H1 (cell line): ENCODE measurements at regions not wholly inside any gene's neighbourhood (a gene's known extent, or its start where the extent isn't known, plus 50 kb on each side); places are given as distances from the start of the nearest gene placed in this dataset.

Experiments used
- CTCF ChIA-PET: fragments of 300-600 bp; sonication (Branson Sonifier 250); formaldehyde crosslinking; loops from one replicate; lab custom pipeline; 2021; ENCODE audit not compliant: partially characterized antibody; lab: Charles Lee
- POLR2A ChIA-PET: fragments of 300-600 bp; sonication (Branson Sonifier 250); formaldehyde crosslinking; loops from one replicate; lab custom pipeline; 2021; ENCODE audit warnings: inconsistent platforms; ENCODE audit not compliant: partially characterized antibody; lab: Charles Lee
- DNase-seq, 2 experiments: peaks; one replicate each; pipeline versions ENCODE4 v3.0.0 to v3.0.0-alpha.2; 2010 to 2022; ENCODE audit warnings: low spot score in 2 of 2, low read depth in 1 of 2, mixed read lengths in 1 of 2
- FAIRE-seq: peaks from 2 replicates; lab custom pipeline; 2011; peaks lifted over from hg19 to GRCh38; lab: Jason Lieb, UNC
- H2AFZ ChIP-seq: 2 replicates; pipeline ENCODE4 v1.8.1; 2012; ENCODE audit warnings: low read length, inconsistent platforms
- H2AK5ac ChIP-seq: 2 replicates; pipeline ENCODE4 v1.6.1; 2013; ENCODE audit warnings: low read depth, low read length
- H2BK120ac ChIP-seq: replicated peaks from 2 replicates; pipeline ENCODE3; 2013; ENCODE audit warnings: low read depth, low read length, inconsistent platforms
- H2BK12ac ChIP-seq: 2 replicates; pipeline ENCODE4 v1.6.1; 2013; ENCODE audit warnings: low read depth, low read length
- H2BK15ac ChIP-seq: 2 replicates; pipeline ENCODE4 v1.6.1; 2013; ENCODE audit warnings: low read length
- H2BK20ac ChIP-seq: 2 replicates; pipeline ENCODE4 v1.6.1; 2013; ENCODE audit warnings: low read length
- H2BK5ac ChIP-seq: 2 replicates; pipeline ENCODE4 v1.6.1; 2013; ENCODE audit warnings: low read depth, low read length
- H3K14ac ChIP-seq: 2 replicates; pipeline ENCODE4 v1.6.1; 2013; ENCODE audit warnings: inconsistent platforms; ENCODE audit not compliant: insufficient read length
- H3K18ac ChIP-seq: 2 replicates; pipeline ENCODE4 v1.6.1; 2013; ENCODE audit warnings: low read length; ENCODE audit errors: extremely low read depth
- H3K23ac ChIP-seq: 2 replicates; pipeline ENCODE4 v1.6.1; 2013; ENCODE audit warnings: inconsistent platforms; ENCODE audit not compliant: insufficient read length
- H3K23me2 ChIP-seq: 2 replicates; pipeline ENCODE4 v1.6.1; 2013; ENCODE audit warnings: low read depth, low read length
- H3K27ac ChIP-seq: 2 replicates; pipeline ENCODE4 v1.6.1; 2011; ENCODE audit warnings: low read depth, low read length, inconsistent platforms
- H3K27me3 ChIP-seq, 4 experiments: replicated peaks in 1 of 4; 1 replicate in 1 of 4; 2 replicates in 3 of 4; pipeline versions ENCODE4 v1.6.1 to v1.8.1; 2011 to 2013; ENCODE audit warnings: low read length in 3 of 4, mild to moderate bottlenecking in 3 of 4, inconsistent platforms in 2 of 4, mixed read lengths in 2 of 4, moderate library complexity in 1 of 4; ENCODE audit not compliant: control insufficient read depth in 3 of 4, insufficient read depth in 3 of 4; ENCODE audit errors: extremely low read depth in 1 of 4
- H3K36me3 ChIP-seq, 4 experiments: 2 replicates each; pipeline versions ENCODE4 v1.6.1 to v1.8.1; 2011 to 2013; ENCODE audit warnings: mild to moderate bottlenecking in 4 of 4, low read length in 3 of 4, moderate library complexity in 2 of 4, control low read depth in 1 of 4, inconsistent platforms in 1 of 4; ENCODE audit not compliant: insufficient read depth in 4 of 4, control insufficient read depth in 2 of 4
- H3K4ac ChIP-seq: replicated peaks from 2 replicates; pipeline ENCODE3; 2013; ENCODE audit warnings: low read length, low read depth, mixed read lengths, inconsistent platforms; ENCODE audit not compliant: insufficient read length
- H3K4me1 ChIP-seq, 4 experiments: replicated peaks in 1 of 4; 1 replicate in 1 of 4; 2 replicates in 3 of 4; pipeline versions ENCODE4 v1.6.1 to v1.8.1; 2011 to 2013; ENCODE audit warnings: low read length in 3 of 4, inconsistent platforms in 2 of 4, mixed read lengths in 1 of 4; ENCODE audit not compliant: insufficient read depth in 4 of 4, control insufficient read depth in 3 of 4
- H3K4me2 ChIP-seq, 2 experiments: 2 replicates each; pipeline versions ENCODE4 v1.6.1 to v1.8.1; 2011 to 2013; ENCODE audit warnings: low read depth in 2 of 2, low read length in 2 of 2, control low read depth in 1 of 2, inconsistent platforms in 1 of 2, mild to moderate bottlenecking in 1 of 2; ENCODE audit not compliant: insufficient read depth in 1 of 2
- H3K4me3 ChIP-seq, 4 experiments: fragments of 200-600, 300-600 bp in 1 of 4; sonication (generic), shearing (Covaris generic), sonication (Bioruptor Twin) in 1 of 4; 2 replicates each; pipeline versions ENCODE4 v1.5.1 to v1.8.1; 2011 to 2016; ENCODE audit warnings: low read length in 4 of 4, low read depth in 3 of 4, control low read depth in 2 of 4, inconsistent platforms in 2 of 4, mild to moderate bottlenecking in 2 of 4, mixed read lengths in 1 of 4, moderate library complexity in 1 of 4; ENCODE audit not compliant: insufficient read depth in 2 of 4; ENCODE audit errors: extremely low read depth in 1 of 4
- H3K56ac ChIP-seq: replicated peaks from 2 replicates; pipeline ENCODE3; 2013; ENCODE audit warnings: low read depth, mild to moderate bottlenecking, mixed read lengths, low read length, inconsistent platforms; ENCODE audit not compliant: insufficient read length
- H3K79me1 ChIP-seq: 2 replicates; pipeline ENCODE4 v1.6.1; 2013; ENCODE audit warnings: low read depth, low read length, control low read depth
- H3K79me2 ChIP-seq, 2 experiments: 2 replicates each; pipeline versions ENCODE4 v1.6.1 to v1.8.1; 2012 to 2013; ENCODE audit warnings: low read length in 2 of 2, mild to moderate bottlenecking in 2 of 2, inconsistent platforms in 1 of 2; ENCODE audit not compliant: insufficient read depth in 2 of 2, control insufficient read depth in 1 of 2
- H3K9ac ChIP-seq, 4 experiments: replicated peaks in 1 of 4; 1 replicate in 1 of 4; 2 replicates in 3 of 4; pipeline versions ENCODE4 v1.6.1 to v1.8.1; 2011 to 2013; ENCODE audit warnings: low read depth in 3 of 4, low read length in 3 of 4, control low read depth in 2 of 4, mild to moderate bottlenecking in 2 of 4, moderate library complexity in 2 of 4, inconsistent platforms in 1 of 4; ENCODE audit errors: extremely low read depth in 1 of 4
- H3K9me3 ChIP-seq, 2 experiments: 2 replicates each; pipeline versions ENCODE4 v1.6.1 to v1.8.1; 2012 to 2013; ENCODE audit warnings: mild to moderate bottlenecking in 2 of 2, moderate library complexity in 2 of 2, control low read depth in 1 of 2, inconsistent platforms in 1 of 2, low read depth in 1 of 2, low read length in 1 of 2, mixed read lengths in 1 of 2; ENCODE audit not compliant: insufficient read depth in 2 of 2
- H4K20me1 ChIP-seq, 2 experiments: replicated peaks in 1 of 2; 2 replicates each; pipeline versions ENCODE3 to v1.8.1; 2011 to 2013; ENCODE audit warnings: inconsistent platforms in 2 of 2, low read length in 2 of 2, mild to moderate bottlenecking in 1 of 2; ENCODE audit not compliant: insufficient read depth in 2 of 2, control insufficient read depth in 1 of 2
- H4K5ac ChIP-seq: 2 replicates; pipeline ENCODE4 v1.6.1; 2013; ENCODE audit warnings: low read length, low read depth, mixed read lengths, inconsistent platforms; ENCODE audit not compliant: insufficient read length
- H4K8ac ChIP-seq: 2 replicates; pipeline ENCODE4 v1.8.0; 2013; ENCODE audit warnings: mild to moderate bottlenecking, moderate library complexity, low read length, inconsistent platforms; ENCODE audit not compliant: insufficient read depth; ENCODE audit errors: extremely low read depth
- H4K91ac ChIP-seq: replicated peaks from 2 replicates; pipeline ENCODE3; 2013; ENCODE audit warnings: low read length, mixed read lengths, inconsistent platforms; ENCODE audit not compliant: insufficient read length
- BCL11A ChIP-seq, 2 experiments: IDR thresholded peaks; one replicate each; pipeline ENCODE4 v1.6.1; 2011; ENCODE audit warnings: low read depth in 2 of 2, low read length in 2 of 2, mild to moderate bottlenecking in 2 of 2
- CHD1 ChIP-seq: IDR thresholded peaks from 2 replicates; pipeline ENCODE4 v1.6.1; 2012; ENCODE audit warnings: low read depth, low read length, improper control_type of control experiment
- CREB1 ChIP-seq: IDR thresholded peaks from 2 replicates; pipeline ENCODE4 v1.6.1; 2012; ENCODE audit warnings: inconsistent platforms
- HDAC2 ChIP-seq, 2 experiments: fragments of 300-600 bp in 1 of 2; sonication (generic) in 1 of 2; IDR thresholded peaks; 2 replicates each; pipeline ENCODE4 v1.6.1; 2011 to 2012; ENCODE audit warnings: low read depth in 2 of 2, low read length in 2 of 2, mild to moderate bottlenecking in 2 of 2, moderate library complexity in 2 of 2, borderline replicate concordance in 1 of 2, inconsistent platforms in 1 of 2
- HDAC6 ChIP-seq: IDR thresholded peaks from one replicate; pipeline ENCODE4 v1.7.1; 2012; ENCODE audit warnings: low read depth, mild to moderate bottlenecking, inconsistent platforms, low read length, moderate library complexity
- JUND ChIP-seq: IDR thresholded peaks from 2 replicates; pipeline ENCODE4 v1.6.1; 2011; ENCODE audit warnings: mild to moderate bottlenecking, improper control_type of control experiment, low read length
- RBBP5 ChIP-seq: IDR thresholded peaks from 2 replicates; pipeline ENCODE4 v1.7.1; 2012; ENCODE audit warnings: low read depth, mild to moderate bottlenecking, inconsistent platforms, low read length, moderate library complexity, borderline replicate concordance
- RNF2 ChIP-seq: fragments of 200-900, 300-1000 bp; sonication (generic); IDR thresholded peaks from 2 replicates; pipeline ENCODE4 v1.7.1; 2016; ENCODE audit warnings: borderline replicate concordance, low read depth, mild to moderate bottlenecking, antibody characterized with exemption, low read length; ENCODE audit not compliant: poor library complexity, severe bottlenecking; ENCODE audit errors: missing control alignments
- SIRT6 ChIP-seq: IDR thresholded peaks from one replicate; pipeline ENCODE4 v1.7.1; 2012; ENCODE audit warnings: low read length, inconsistent platforms
- TAF7 ChIP-seq: optimal IDR thresholded peaks from 2 replicates; pipeline ENCODE3; 2011; ENCODE audit warnings: low read depth, mild to moderate bottlenecking, inconsistent platforms, low read length, moderate library complexity, borderline replicate concordance
- TBP ChIP-seq: IDR thresholded peaks from 2 replicates; pipeline ENCODE4 v1.6.1; 2011; ENCODE audit warnings: low read depth, low read length, improper control_type of control experiment
- YY1 ChIP-seq: IDR thresholded peaks from 2 replicates; pipeline ENCODE4 v1.6.1; 2011; ENCODE audit warnings: low read depth, mild to moderate bottlenecking, low read length
- WGBS, 2 experiments: shearing (Covaris generic) in 1 of 2; methylation state at CpG; one replicate each; pipeline versions ENCODE4 v1.1.6 to v1.1.7; 2013 to 2015; ENCODE audit warnings: low lambda C conversion rate in 2 of 2, mixed read lengths in 2 of 2, inconsistent platforms in 1 of 2, low coverage in 1 of 2, missing lambda C conversion rate in 1 of 2; ENCODE audit not compliant: insufficient replicate concordance in 2 of 2, insufficient coverage in 1 of 2, insufficient read length in 1 of 2; ENCODE audit errors: extremely low coverage in 1 of 2, missing lambda C conversion rate in 1 of 2; 5-methylcytosine and 5-hydroxymethylcytosine counted together
- TF ChIP-seq, protein P1 (sequence below): IDR thresholded peaks from 2 replicates; pipeline ENCODE4 v1.6.1; 2011; ENCODE audit warnings: low read depth, mild to moderate bottlenecking, low read length; ENCODE audit not compliant: insufficient read depth
- TF ChIP-seq, protein P2 (sequence below): IDR thresholded peaks from 2 replicates; pipeline ENCODE4 v1.6.1; 2012; ENCODE audit warnings: inconsistent platforms

DNA sequence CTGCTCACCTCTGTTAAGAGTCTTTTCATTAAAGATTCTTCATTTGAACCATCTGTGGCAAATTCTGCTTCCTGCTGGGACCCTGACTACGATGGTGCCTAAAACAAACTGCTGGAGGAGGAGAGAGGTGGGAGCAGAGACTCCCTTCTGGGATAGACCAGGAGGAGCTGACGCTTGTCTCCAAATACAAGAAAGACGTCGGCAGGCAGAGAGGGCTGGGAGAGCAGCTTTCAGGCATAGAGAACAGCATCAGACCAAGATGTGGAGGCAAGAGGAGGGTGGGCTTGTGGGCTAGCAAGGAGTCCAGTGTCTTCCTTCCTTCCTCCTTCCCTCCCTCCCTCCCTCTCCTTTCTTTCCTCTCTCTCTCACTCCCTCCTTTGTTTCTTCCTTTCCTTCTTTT lies 358.6 kb downstream of the VRK1 start:
- no peak overlapping the region for H3K4me2 ChIP-seq
- H3K79me2 ChIP-seq = no peaks in the 10 kb centered on the region
- no peak for FAIRE-seq
- no peak overlapping the region for H3K56ac ChIP-seq
- no peak overlapping the region for H4K8ac ChIP-seq
- peak overlapping the region; percentile 65; the same call in 1 of the 2 replicates for H2AK5ac ChIP-seq
- no peak overlapping the region for H2BK15ac ChIP-seq
- peak overlapping the region; percentile 80; the same call in 1 of the 2 replicates for H2BK20ac ChIP-seq
- no peak overlapping the region for H3K14ac ChIP-seq
- no peak for DNase-seq
- no peak overlapping the region for H3K23ac ChIP-seq
- peaks cover 0 to 9% (median 2%) of the 10 kb centered on the region in 4 experiments; a peak in 4 of 7 replicates for H3K4me1 ChIP-seq
- H3K4ac ChIP-seq = no peak overlapping the region
- peaks cover 8 to 9% of the 10 kb centered on the region in 2 experiments for H3K9me3 ChIP-seq
- POLR2A ChIA-PET = interaction anchor here (0.6 kb wide), 1 partner anchor 249 kb away, joined by 3 read pairs; no protein-coding TSS in a partner anchor
- WGBS, 2 experiments = 84% methylated on average over 4 of the region's 4 CpGs; no CpG with 5 or more reads in 1 of the 2 experiments
- H3K27ac ChIP-seq = no peak overlapping the region
- H2BK12ac ChIP-seq = 0 out of 2 replicates have a peak overlapping the region, but pooled peaks have one; percentile 27
- no peaks in the 10 kb centered on the region for H3K36me3 ChIP-seq
- H3K9ac ChIP-seq = no peak overlapping the region
- no peak overlapping the region for H4K5ac ChIP-seq
- no peak overlapping the region for H3K18ac ChIP-seq
- peaks cover 1% of the 10 kb centered on the region for H3K23me2 ChIP-seq
- no peak overlapping the region for H2AFZ ChIP-seq
- H4K91ac ChIP-seq = no peak overlapping the region
- no peaks in the 10 kb centered on the region for H3K79me1 ChIP-seq
- H3K4me3 ChIP-seq = no peak overlapping the region
- no peak overlapping the region for H2BK120ac ChIP-seq
- CTCF ChIA-PET = no interaction called here
- H4K20me1 ChIP-seq = no peaks in the 10 kb centered on the region
- H3K27me3 ChIP-seq = no peaks in the 10 kb centered on the region
- 0 out of 2 replicates have a peak overlapping the region, but pooled peaks have one; percentile 9 for H2BK5ac ChIP-seq
- no peak for TF ChIP-seq RNF2
- no peak for TF ChIP-seq RBBP5
- TF ChIP-seq CREB1 = no peak
- TF ChIP-seq CHD1 = no peak
- TF ChIP-seq, protein P1, sequence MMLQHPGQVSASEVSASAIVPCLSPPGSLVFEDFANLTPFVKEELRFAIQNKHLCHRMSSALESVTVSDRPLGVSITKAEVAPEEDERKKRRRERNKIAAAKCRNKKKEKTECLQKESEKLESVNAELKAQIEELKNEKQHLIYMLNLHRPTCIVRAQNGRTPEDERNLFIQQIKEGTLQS = no peak
- no peak for TF ChIP-seq BCL11A (IDR thresholded peaks at IDR 0.05; ENCODE audit: low read depth in 2 of 2, low read length in 2 of 2)
- TF ChIP-seq HDAC6 = no peak
- TF ChIP-seq SIRT6 = no peak
- TF ChIP-seq YY1 = no peak
- TF ChIP-seq TBP = no peak
- TF ChIP-seq, protein P2, sequence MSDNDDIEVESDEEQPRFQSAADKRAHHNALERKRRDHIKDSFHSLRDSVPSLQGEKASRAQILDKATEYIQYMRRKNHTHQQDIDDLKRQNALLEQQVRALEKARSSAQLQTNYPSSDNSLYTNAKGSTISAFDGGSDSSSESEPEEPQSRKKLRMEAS = no peak
- no peak for TF ChIP-seq HDAC2 (IDR thresholded peaks at IDR 0.05; ENCODE audit: borderline replicate concordance in 1 of 2, low read depth in 2 of 2, low read length in 2 of 2)
- no peak for TF ChIP-seq JUND
- TF ChIP-seq TAF7 = no peak
